ENCODE measurements at regions not wholly inside any gene's neighbourhood (a gene's known extent, or its start where the extent isn't known, plus 50 kb on each side); places are given as distances from the start of the nearest gene placed in this dataset.
"Not testable (repeated sequence)": the region's sequence is repeated elsewhere in the genome, so short reads cannot be mapped to it uniquely, and the experiment has no call there.

DNA sequence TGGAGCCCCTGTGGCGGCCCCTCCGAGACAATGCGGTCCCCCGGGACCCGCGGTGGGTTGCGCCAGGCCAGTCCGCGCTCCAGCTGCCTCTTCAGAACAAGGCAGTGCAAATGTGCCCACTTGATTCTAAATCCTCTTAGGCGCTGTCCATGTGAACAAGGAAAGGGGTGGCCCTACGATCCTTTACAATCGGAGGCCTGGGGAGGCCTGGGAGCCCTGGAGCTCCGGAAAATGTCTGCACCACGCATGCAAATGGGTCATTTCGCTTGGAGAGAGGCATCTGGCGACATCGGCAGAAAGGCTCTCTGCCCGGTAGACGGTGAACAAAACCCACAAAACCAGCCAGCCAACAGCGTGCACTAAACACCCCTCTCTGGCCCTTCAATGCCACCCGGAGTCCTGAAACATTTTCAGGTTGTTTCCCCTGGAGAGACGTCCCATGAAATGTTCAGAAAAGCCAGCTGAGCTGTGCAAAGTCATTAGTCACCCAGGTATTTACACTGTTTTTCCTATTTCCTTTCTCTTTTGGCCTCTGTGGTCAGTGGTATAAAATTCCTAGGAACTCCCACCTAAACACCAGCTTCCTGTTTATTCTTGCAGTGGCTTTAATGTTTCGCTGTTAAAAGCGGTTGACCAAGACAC, 102.8 kb upstream of the ZNF438 start:
- Histone ChIP-seq H3K4me1 (replicated peaks in 1 of 2) (peaks cover 9% of the 10 kb centered on the region in 2 donors), H3K36me3 (replicated peaks in 1 of 2) (no peaks in the 10 kb centered on the region), H3K9me3 (replicated peaks in 1 of 3) (no peaks in the 10 kb centered on the region), H3K4me3 (peak overlapping the region in 2 of 4 donors; percentile 13 to 64), H3K27me3 (no peaks in the 10 kb centered on the region), H3K27ac (peak overlapping the region in 4 of 5 donors; percentile 43 to 88 (median 68))
- WGBS, 4 donors: 35 to 57% (median 53%) methylated on average over 16 to 24 of the region's 24 CpGs
- intact Hi-C loops (cut with DNase I): no loop called here
- DNase-seq: no peak
- TF ChIP-seq, protein P1, sequence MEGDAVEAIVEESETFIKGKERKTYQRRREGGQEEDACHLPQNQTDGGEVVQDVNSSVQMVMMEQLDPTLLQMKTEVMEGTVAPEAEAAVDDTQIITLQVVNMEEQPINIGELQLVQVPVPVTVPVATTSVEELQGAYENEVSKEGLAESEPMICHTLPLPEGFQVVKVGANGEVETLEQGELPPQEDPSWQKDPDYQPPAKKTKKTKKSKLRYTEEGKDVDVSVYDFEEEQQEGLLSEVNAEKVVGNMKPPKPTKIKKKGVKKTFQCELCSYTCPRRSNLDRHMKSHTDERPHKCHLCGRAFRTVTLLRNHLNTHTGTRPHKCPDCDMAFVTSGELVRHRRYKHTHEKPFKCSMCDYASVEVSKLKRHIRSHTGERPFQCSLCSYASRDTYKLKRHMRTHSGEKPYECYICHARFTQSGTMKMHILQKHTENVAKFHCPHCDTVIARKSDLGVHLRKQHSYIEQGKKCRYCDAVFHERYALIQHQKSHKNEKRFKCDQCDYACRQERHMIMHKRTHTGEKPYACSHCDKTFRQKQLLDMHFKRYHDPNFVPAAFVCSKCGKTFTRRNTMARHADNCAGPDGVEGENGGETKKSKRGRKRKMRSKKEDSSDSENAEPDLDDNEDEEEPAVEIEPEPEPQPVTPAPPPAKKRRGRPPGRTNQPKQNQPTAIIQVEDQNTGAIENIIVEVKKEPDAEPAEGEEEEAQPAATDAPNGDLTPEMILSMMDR (IDR thresholded peaks at IDR 0.05): no peak
- no peak for TF ChIP-seq POLR2A (IDR thresholded peaks at IDR 0.05)

DNA sequence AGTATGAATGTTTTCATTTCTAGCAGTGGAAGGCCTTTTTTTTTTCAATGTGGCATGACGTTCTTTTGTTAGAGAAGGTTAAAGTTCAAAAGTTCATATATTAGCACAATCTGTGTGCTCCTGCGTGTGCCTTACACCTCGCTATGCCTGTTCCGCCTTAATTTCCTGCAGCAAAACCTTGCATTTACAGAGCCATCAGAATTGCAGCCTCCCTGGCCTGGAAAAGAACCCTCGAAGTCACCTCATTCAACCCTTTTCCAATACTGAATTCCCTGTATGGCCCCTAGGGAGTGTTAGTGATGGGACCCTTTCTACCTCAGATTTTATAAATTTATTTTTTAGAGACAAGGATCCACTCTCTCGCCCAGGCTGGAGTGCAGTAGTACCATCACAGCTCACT, 103.5 kb upstream of the ZNF438 start:
- intact Hi-C loops (cut with DNase I): no loop called here
- H3K36me3 ChIP-seq (replicated peaks in 1 of 2): no peaks in the 10 kb centered on the region
- H3K9me3 ChIP-seq (replicated peaks in 1 of 3): no peaks in the 10 kb centered on the region
- TF ChIP-seq POLR2A (IDR thresholded peaks at IDR 0.05): no peak
- TF ChIP-seq, protein P1 (IDR thresholded peaks at IDR 0.05): no peak
- H3K4me1 ChIP-seq (replicated peaks in 1 of 2): peaks cover 9% of the 10 kb centered on the region in 2 donors
- no peak overlapping the region for H3K27ac ChIP-seq
- H3K27me3 ChIP-seq: no peaks in the 10 kb centered on the region
- H3K4me3 ChIP-seq: no peak overlapping the region
- DNase-seq: no peak
- WGBS, 4 donors: 84 to 88% (median 87%) methylated on average over 6 of the region's 6 CpGs

DNA sequence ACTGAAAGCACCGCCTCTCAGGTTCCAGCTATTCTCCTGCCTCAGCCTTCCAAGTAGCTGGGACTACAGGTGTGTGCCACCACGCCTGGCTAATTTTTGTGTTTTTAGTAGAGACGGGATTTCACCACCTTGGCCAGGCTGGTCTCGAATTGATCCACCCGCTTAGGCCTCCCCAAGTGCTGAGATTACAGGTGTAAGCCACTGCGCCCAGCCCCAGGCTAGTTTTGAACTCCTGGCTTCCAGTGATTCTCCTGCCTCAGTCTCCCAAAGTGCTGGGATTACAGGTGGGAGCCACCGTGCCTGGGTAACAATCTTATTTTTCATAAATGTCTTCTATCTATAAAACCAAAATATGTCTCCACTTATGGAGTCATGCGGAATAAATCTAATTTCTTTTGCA, 104.1 kb upstream of the ZNF438 start:
- intact Hi-C loops (cut with DNase I): not testable (repeated sequence)

DNA sequence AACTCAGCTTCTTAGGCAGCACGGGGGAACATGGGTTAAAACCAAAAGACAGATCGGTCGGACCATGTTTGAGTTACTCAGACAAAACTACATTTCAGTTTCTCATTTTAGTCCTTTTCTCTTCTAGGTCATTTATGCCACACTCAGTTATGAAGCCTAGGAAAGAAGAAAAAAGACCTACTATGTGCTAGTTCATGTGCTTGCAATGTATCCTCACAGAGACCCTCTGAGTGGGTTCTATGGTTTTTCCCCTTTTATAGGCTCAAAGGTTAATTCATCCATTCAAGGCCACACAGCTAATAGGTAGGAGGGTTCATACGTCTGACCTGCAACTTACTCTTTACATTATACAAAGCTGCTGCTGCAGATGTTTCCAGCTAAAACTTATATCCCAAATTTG, 104.7 kb upstream of the ZNF438 start:
- WGBS, 4 donors: 67 to 96% (median 77%) methylated on average over 4 of the region's 4 CpGs
- no peak for DNase-seq
- TF ChIP-seq, protein P1 (IDR thresholded peaks at IDR 0.05): no peak
- no peak for TF ChIP-seq POLR2A (IDR thresholded peaks at IDR 0.05)
- no peaks in the 10 kb centered on the region for H3K27me3 ChIP-seq
- no peak overlapping the region for H3K27ac ChIP-seq
- no peaks in the 10 kb centered on the region for H3K9me3 ChIP-seq (replicated peaks in 1 of 3)
- no peak overlapping the region for H3K4me3 ChIP-seq
- peaks cover 9% of the 10 kb centered on the region in 2 donors for H3K4me1 ChIP-seq (replicated peaks in 1 of 2)
- intact Hi-C loops (cut with DNase I): no loop called here
- no peaks in the 10 kb centered on the region for H3K36me3 ChIP-seq (replicated peaks in 1 of 2)

More for the DNA sequence above, 104.1 kb upstream of the ZNF438 start:
- not testable (repeated sequence) for DNase-seq; H3K4me1 ChIP-seq (replicated peaks in 1 of 2); H3K4me3 ChIP-seq; H3K27ac ChIP-seq; H3K36me3 ChIP-seq (replicated peaks in 1 of 2); H3K9me3 ChIP-seq (replicated peaks in 1 of 3); H3K27me3 ChIP-seq
- 91 to 98% (median 94%) methylated on average over 8 of the region's 8 CpGs for WGBS, 4 donors

Measured in adrenal gland (tissue), 9 donors.